ENCODE measurements at regions not wholly inside any gene's neighbourhood (a gene's known extent, or its start where the extent isn't known, plus 50 kb on each side); places are given as distances from the start of the nearest gene placed in this dataset.
"Not testable (repeated sequence)": the region's sequence is repeated elsewhere in the genome, so short reads cannot be mapped to it uniquely, and the experiment has no call there.

GRCh38 chr16:10297341-10298006 is 88.4 kb upstream of the ATF7IP2 start:
- no peak overlapping the region for H3K4me3 ChIP-seq (ENCODE audit: low read depth, low read length)
- TF ChIP-seq, protein P1, sequence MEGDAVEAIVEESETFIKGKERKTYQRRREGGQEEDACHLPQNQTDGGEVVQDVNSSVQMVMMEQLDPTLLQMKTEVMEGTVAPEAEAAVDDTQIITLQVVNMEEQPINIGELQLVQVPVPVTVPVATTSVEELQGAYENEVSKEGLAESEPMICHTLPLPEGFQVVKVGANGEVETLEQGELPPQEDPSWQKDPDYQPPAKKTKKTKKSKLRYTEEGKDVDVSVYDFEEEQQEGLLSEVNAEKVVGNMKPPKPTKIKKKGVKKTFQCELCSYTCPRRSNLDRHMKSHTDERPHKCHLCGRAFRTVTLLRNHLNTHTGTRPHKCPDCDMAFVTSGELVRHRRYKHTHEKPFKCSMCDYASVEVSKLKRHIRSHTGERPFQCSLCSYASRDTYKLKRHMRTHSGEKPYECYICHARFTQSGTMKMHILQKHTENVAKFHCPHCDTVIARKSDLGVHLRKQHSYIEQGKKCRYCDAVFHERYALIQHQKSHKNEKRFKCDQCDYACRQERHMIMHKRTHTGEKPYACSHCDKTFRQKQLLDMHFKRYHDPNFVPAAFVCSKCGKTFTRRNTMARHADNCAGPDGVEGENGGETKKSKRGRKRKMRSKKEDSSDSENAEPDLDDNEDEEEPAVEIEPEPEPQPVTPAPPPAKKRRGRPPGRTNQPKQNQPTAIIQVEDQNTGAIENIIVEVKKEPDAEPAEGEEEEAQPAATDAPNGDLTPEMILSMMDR (conservative IDR thresholded peaks at IDR 0.05; ENCODE audit: low read depth, low read length), result no peak
- no peak for DNase-seq (ENCODE audit: low read depth)

- H3K4me3 ChIP-seq (ENCODE audit: low read depth, low read length), result no peak overlapping the region
- TF ChIP-seq, protein P1 (conservative IDR thresholded peaks at IDR 0.05; ENCODE audit: low read depth, low read length), result no peak
- no peak for DNase-seq (ENCODE audit: low read depth)
Observed at GRCh38 chr16:10300905-10301304, 85.0 kb upstream of the ATF7IP2 start.

- not testable (repeated sequence) for H3K4me3 ChIP-seq (ENCODE audit: low read depth, low read length); DNase-seq (ENCODE audit: low read depth)
Observed at GRCh38 chr16:10301547-10301946, 84.3 kb upstream of the ATF7IP2 start.

- H3K4me3 ChIP-seq (ENCODE audit: low read depth, low read length), result no peak overlapping the region
Observed at GRCh38 chr16:10305912-10306311, 79.9 kb upstream of the ATF7IP2 start.

DNA sequence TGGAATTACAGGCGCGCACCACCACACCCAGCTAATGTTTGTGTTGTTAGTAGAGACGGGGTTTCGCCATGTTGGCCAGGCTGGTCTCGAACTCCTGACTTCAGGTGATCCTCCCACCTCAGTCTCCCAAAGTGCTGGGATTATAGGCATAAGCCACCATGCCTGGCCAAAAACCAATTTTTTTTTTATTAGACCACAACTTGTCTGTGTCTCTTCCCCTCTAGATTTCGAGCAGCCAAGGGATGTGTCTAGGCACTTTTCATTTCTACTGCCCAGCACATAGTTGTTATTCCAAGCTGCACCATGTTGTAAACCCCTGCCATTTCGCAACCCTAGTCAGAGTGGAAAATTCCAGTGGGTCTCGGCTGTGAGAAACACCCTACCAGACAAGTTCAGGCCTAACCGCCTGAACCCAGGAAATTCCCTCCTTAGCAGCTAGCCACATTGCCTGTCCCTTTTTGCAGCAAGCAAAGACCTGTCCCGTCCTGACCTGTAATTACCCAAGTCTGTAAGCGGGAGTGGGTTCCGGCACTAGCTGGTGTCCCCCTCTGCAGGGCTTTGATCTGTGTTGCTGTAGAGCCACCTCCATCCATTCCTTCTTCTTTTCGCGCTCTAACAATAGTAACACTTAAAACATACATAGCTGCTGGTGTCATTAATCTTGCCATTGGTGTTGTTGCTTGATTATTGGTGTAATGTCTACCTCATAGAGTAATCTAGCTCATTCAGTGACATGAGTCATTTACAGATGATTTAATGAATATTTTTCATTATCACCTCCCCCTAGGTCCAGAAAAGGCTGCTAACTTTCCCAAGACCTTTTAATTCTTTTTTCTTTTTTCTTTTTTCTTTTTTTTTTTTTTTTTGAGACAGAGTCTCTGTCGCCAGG is 77.3 kb upstream of the ATF7IP2 start:
- DNase-seq (ENCODE audit: low read depth), result no peak
- H3K4me3 ChIP-seq (ENCODE audit: low read depth, low read length), result no peak overlapping the region
- TF ChIP-seq, protein P1 (conservative IDR thresholded peaks at IDR 0.05; ENCODE audit: low read depth, low read length), result no peak

More at GRCh38 chr16:10305912-10306311, 79.9 kb upstream of the ATF7IP2 start:
- TF ChIP-seq, protein P1 (conservative IDR thresholded peaks at IDR 0.05; ENCODE audit: low read depth, low read length), result no peak
- DNase-seq (ENCODE audit: low read depth), result no peak

GRCh38 chr16:10309271-10309932 is 76.5 kb upstream of the ATF7IP2 start:
- no peak overlapping the region for H3K4me3 ChIP-seq (ENCODE audit: low read depth, low read length)
- DNase-seq (ENCODE audit: low read depth), result no peak
- TF ChIP-seq, protein P1 (conservative IDR thresholded peaks at IDR 0.05; ENCODE audit: low read depth, low read length), result no peak

DNA sequence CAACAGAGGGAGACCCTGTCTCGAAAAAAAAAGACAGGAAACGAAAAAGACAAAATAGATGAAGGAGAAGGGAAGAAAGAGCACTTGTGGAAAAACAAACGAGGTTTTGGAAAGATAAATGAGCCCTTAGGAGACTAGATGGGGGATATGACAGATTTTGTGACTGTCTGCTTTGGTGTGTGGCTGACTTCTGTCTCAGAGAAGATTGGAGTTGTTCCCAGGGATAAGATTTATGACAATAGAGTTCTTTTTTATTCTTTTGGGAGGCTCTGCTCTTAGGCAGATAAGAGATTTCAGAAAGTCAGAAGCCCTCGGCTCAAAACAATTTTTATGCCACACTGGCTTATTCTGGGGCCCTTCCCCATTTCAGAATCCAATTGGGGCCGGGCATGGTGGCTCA is 73.9 kb upstream of the ATF7IP2 start:
- no peak overlapping the region for H3K4me3 ChIP-seq (ENCODE audit: low read depth, low read length)
- TF ChIP-seq, protein P1 (conservative IDR thresholded peaks at IDR 0.05; ENCODE audit: low read depth, low read length), result no peak
- no peak for DNase-seq (ENCODE audit: low read depth)
